ENCODE measurements at regions not wholly inside any gene's neighbourhood (a gene's known extent, or its start where the extent isn't known, plus 50 kb on each side); places are given as distances from the start of the nearest gene placed in this dataset.

DNA sequence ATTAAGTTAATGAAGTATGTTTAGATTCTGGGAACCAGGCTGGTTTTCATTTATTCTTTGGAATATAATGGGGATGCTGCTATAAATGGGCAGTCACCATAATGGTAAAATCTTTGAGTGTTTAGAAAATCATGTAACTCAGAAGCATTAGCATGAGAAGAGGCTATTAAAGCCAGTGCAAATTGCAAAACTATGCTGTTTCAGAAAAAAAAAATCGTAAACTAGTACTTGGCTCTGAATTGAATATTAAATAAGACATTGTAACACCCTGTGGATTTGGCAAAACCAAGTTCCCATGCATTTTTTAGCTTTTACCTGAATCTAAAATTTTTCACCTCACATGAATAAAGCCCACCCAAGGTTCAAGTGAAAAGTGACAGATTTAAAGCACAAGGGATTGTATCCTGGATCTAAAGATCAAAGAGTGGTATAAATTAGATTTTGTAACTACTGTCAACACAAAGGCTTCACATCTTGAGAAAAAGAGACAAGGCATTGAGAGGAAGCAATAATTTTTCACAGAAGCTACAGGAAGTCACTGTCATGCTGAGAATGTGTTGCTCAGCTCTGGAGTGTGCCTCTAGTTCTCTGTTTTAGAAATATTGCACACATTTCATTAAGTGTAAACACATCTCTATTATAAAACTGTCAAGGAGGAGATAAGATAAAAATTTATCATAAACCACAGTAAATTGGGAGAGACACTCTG lies 142.2 kb downstream of the ABCA8 start:
- no peak for DNase-seq (ENCODE audit: low read depth)

DNA sequence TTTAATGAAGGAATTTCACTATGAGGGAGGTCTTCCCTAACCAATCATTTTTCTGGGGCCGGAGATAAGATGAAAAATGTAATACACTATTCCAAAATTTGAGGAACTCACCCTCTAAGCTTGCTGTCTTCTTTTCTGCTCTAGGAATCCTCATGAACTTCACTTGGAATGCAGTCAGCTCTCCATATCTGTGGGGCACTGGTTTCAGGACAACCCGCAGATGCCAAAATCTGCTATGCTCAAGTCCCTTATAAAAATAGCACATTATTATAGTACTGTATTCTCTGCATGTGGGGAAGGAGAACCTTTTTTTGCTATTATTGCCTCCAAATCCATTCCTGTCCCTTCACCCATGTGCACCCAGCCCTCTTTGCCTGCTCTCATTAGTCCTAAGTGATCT lies 146.0 kb downstream of the ABCA8 start:
- no peak for DNase-seq (ENCODE audit: low read depth)

DNA sequence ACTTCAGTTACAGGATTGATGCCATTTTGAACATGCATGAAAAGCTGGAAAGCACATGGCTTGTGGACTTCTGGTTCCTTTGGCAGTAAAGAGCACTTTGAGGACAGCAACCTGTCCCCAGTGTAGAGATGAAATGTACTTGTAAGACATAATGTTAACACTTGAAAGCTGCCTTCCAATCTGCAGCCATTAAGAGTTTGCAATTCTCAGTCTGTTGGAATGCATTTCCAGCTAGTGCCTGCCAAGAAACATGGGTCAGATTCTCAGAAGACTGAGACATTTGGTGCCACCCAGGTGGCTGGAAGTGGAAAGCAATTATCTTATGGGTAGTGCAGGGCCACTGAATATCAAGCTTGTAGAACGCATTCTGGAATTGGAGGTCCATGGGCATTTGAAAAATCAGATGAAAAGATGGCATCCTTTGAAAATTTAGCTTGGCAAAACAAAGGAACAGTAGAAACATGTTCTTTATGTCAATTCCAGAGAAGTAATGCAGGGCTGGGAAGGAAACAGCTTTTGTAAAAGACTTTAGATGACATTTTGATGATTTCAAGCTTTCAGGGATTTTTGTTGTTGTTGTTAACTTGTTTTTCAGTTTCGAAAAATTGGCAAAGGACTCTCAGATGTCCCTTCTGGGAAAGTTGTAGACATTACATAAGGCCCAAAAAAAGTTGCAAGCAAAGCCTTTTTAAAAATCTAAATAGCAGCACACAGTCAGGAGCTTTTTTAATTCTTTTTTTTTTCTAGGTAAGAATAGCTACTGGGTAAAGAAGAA lies 147.0 kb downstream of the ABCA8 start:
- DNase-seq (ENCODE audit: low read depth), result no peak

DNA sequence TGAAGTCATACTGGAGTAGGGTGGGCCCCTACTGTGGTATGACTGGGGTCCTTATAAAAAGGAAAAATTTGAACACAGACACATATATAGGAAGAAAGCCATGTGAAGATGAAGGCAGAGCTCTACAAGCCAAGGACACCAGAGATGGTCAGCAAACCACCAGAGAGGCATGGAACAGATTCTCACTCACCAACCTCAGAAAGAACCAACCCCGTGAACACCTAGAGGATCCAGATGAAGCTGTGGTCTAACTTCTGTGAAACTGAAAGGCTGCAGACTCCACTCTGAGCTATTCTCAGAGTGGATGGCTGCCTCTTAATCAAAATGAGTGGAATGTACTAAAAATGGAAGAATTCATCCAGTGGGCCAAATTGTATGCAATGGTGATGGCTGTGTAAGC lies 149.6 kb downstream of the ABCA8 start:
- no peak for DNase-seq (ENCODE audit: low read depth)

DNA sequence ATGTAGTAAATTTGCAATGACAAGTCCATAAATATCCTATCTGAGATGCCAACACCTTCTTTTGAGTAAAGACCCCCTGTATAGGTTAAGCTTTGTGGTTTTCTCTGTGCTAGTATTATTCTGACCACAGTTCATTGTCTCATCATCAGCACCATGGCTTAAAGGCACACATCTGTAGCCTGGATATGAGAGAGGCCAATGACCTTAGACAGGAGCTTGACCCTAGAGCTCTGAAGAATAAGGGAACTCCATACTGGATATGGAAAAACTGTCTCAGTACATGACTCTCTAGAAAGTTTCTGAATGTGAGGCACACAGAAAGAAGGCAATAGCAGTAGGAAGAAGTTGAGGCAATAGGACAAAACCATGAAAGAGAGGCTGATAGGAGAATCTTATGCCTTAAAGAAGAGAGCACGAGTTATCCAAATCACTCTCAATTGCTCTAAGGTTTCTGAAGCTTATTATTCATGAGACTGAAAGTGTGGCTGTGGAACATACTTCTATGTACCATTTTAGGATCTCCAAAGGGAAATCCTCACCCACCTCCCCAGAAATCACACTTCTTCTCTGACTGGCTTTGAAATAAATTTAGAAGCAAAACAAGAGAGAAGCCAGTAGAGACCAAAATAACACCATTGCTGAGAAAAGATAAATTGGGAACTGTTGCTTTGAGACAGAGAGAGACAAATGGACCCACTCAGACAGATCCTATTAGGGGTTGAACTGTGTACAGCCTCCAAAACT lies 150.2 kb downstream of the ABCA8 start:
- DNase-seq (ENCODE audit: low read depth), result no peak

DNA sequence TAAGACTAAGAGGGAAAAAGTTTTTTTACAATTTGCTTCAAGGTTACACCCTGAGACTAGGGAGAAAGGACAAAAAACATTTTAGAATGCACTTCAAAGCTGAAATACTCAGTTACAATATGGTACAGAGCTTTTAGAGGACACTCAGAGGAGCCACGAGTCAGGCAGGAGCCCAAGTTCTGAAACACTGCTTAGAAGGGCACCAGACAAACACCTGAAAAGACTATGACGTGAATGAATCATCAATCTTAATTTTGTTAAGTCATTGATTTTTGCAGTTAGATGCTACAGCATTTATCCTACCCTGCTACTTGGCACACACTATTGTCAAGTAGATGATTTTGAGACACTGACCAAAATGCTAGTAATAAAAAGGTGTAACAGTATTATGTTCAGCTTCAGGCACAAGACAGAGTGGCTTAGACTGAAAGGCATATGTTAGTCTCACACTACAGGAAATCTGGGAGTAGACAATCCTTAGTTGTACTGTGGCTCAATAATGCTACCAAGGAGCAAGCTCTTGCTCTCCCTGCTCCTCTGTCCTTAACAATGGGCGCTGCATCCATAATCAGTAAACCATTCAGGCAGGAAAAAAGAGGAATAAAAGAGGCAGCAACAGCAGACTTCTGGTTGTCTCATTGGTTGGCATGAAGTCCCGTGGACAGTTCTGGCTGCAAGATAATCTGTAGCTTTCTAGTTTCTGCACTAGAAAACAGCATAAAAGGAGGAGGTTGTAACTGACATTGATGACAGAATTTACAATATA lies 151.8 kb downstream of the ABCA8 start:
- no peak for DNase-seq (ENCODE audit: low read depth)

DNA sequence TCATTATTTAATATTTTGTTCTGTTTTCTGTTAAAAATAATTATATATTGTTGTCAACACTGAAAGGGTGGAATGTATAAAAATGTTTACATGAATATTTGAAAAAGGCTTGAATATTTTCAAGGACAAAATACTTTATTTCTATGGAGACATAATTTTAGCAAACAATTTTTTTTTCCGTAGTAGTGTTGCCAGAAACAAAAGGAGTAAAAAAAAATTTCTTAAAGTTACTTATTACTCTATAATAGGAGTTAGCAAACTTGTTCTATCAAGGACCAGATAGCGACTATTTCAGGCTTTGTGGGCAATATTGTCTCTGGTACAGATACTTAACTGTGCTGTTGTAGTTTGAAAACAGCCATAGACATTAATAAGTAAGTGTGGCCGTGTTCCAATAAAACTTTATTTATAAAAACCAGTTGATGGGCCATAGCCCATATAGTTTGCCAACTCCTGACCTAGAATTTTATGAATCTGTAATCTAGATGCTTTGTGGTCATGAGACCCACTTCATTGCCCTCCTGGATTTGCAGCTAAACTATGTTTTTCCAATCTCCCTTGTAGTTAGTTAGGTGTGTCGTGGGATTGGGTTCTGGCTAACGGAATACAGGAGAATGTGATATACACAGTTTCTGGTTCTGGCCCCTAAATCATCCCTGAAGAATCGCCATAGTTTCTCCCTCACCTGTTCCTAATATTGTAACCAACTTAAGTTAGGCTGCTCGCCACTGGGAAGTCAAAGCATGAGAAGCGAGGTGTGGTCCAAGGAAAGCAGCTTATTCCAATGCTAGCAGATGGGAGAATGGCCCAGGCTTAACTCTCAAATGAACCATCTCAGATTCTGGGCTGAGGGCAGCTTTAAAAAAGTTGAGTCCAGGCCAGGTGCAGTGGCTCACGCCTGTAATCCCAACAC lies 153.6 kb downstream of the ABCA8 start:
- DNase-seq (ENCODE audit: low read depth), result no peak

DNA sequence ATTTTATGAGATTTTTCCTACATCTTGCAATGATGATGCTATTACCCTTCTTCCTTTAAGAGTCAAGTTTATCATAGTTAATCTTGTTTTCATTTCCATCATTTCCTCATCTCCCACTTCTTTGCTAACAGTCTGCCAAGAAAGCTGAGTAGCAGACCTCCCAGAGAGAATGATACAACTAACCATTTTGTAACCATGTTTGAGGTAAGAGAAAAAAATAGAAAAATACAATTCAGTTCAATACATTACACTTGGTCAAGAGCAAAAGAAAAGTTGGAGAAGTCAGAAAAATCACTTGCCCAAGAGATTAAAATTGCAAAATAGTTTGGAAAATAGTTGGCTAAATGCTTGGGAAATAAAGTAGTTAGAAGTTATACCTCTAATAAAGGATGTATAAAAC lies 154.4 kb downstream of the ABCA8 start:
- no peak for DNase-seq (ENCODE audit: low read depth)

DNA sequence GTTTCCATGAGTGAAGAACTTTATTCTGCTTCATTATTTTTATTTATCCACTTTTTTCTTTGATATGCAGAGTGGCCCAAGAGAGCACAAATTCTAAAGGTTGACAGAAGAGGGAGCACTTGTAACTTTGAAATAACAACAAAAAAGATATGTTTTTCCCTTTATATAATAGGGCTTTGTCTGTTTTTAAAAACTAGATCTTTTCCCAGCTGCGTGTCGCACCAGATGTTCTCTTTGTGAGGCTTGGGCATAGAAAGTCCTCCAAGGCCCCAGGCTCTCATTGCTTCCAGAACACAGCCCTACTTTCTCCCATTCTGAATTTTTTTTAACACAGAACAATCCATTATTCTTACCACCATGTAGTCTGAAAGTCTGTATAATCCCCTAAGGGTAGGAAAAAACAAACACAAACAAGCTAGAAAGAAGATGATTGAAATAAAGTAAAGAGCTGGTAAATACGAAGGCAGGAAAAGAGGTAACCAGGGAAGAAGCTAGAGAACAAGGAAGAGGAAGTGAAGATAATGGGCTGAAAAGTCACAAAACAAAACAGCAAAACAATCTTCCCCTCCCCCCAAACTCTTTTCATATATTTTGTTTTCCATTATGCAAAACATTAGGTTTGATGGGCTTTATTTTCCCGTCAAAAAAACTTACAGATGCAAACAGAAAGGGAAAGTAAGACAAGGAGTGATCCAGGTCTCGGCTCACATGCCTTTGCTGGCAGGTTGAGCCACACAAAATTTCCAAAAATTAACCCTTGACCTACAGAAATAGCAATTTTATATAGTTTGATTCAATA lies 160.4 kb downstream of the ABCA8 start:
- no peak for DNase-seq (ENCODE audit: low read depth)

DNA sequence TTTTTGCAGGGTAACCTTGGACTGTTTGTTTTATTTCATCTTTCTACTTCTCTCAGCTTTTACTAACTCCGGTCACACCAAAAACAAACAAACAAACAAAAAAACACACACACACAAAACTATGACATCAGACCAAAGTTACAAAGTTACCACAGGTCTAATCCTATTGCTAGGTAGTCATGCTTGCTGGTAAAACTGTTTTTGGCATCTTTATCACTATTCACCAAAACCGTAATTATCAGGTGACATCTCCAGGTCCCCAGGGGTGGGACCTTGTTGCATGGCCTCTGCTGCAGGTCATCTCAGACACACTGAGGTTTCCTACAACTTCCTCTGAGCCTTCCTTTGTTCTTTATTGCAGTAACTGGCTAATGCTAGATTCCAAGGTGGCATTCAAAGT lies 162.3 kb downstream of the ABCA8 start:
- DNase-seq (ENCODE audit: low read depth), result no peak

DNA sequence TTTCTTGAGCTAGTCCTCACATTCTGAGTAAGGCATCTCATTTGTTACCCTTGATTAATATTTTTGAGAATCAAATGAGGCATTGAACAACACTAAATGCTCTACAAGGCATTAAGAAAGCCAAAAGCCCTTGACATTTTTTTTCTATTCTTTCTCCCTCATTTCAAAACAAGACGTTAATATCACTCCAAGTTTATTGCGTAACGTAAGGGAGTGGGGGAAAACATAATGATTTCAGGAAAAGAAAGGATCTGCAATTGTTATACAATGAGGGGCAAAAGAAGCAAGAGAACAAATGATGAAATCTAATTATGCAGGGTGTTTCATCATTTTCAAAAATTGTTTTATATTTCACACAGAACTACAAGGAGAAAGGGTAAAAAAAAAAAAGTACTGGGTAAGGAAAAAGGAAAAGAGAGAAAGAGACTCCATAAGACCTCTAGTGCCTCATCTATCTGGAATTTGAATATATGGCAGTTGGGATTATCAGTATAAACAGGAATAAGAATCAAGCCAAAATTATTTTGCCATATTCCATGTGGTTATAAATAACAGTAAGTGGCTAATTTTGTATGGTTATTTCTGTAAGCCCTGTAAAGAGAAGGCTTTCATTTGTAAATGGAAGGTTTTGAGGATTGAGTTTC lies 163.0 kb downstream of the ABCA8 start:
- no peak for DNase-seq (ENCODE audit: low read depth)

DNA sequence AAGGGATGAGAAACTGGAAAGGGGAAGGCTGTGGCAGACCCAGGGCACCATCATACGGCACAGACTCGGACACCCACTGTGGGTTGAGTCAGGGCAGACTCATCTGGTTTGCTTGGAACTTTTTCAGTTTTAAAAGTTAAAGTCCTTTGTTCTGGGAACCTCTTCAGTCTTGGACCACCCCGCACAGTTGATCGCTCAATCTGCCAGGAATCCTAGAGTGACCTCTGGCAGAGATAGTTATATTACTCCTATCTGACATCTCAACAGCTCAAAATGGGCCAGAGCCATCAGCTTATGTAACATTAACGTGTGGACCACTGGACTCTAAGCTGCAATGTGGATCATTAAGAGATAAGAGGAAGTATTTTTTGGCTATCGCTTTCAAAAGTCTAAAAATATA lies 164.3 kb downstream of the ABCA8 start:
- no peak for DNase-seq (ENCODE audit: low read depth)

DNA sequence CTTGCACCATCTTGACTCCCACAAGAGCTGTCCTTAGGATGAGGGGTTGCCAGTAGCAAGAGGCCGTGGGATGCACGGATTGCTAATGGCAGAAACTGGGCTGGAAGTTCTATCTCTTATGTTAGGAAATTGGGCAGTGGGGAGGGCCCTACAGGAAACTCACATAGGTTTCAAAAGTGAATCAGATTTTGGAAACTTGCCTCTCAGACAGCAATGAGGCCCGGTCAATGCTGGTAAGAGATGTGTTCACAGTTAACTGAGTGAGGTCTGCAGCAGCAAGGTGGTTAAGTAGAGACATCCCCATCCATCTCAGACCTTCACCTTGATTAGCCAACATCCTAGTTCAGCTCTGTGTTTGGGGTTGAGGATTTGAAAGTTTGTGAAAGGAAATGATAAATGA lies 164.7 kb downstream of the ABCA8 start:
- no peak for DNase-seq (ENCODE audit: low read depth)

DNA sequence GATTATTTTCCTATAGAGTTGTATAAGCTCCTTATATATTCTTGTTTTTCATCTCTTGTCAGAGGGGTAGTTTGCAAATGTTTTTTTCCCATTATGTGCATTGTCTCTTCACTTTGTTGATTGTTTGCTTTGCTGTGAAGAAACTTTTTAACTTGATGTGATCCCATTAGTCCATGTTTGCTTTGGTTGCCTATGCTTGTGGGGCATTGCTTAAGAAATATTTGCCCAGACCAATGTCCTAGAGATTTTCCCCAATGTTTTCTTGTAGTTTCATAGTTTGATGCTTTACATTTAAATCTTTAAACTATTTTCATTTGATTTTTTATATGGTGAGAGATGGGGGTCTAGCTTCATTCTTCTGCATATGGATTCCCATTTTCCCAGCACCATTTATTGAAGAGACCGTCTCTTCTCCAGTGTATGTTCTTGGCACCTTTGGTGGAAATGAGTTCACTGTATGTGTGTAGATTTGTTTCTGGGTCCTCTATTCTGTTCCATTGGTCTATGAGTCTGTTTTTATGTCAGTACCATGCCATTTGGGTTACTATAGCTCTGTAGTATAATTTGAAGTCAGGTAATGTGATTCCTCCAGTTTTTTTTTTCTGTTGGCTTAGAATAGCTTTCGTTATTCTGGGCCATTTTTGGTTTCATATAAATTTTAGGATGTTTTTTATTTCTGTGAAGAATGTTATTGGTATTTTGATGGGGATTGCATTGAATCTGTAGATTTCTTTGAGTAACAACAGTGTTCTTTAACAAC lies 165.8 kb downstream of the ABCA8 start:
- DNase-seq (ENCODE audit: low read depth), result no peak

DNA sequence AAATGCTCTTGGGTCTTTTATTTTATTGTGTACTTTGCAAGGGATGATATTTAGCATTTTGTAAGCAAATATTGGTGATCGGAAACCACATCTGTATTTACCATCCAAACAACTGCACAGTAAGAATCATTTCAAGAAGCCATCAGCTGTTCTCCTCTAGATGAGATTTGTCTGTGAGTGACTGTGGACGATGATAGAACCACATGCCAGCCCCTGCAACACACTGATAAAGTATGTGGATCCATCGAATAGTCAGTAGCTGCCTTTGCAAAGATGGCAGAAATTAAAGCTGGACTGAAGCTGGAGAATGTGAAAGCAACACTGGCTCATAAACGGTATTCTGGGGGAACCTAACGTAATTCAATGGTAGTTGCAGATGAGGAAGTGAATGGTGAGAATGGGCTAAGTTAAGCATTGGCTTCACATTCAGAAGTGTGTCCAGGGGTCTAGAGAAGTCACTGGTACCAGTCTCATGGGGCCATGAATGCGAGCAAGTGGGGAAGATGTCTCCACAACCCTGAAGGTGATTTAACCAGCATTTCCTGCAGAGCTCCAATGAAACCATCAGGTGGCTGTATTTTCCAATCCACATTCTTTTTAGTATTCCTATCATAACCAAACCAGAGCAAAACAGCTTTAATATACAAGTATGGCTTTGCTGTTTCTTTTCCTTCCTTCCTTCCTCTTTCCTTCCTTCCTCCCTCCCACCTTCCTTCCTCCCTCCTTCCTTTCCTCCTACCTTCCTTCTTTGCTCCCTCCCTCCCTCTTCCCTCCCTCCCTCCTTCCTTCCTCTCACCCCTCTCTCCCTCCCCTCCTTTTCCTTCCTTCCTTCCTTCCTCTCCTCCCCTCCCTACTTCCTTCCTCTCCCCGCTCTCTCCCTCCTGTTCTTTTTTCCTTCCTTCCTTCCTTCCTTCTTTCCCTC lies 169.4 kb downstream of the ABCA8 start:
- DNase-seq (ENCODE audit: low read depth), result no peak

DNA sequence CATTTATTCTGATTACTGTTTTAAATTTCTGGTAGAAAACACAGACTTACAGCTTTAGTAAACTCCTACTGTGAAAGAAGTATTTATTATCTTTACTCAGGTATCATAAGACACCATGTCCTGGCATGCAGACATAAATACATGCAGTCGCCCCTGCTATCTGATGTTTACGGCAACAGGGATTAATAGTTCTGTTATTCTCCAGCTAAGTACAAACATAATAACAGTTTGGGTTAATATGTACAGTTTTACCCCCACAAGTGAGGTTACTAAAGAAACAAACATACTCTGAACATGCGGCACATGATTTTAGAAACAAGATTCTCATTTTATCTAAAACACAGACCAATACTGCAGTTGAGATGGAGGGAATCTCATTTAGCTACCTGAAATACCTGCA lies 170.8 kb downstream of the ABCA8 start:
- DNase-seq (ENCODE audit: low read depth), result no peak

DNA sequence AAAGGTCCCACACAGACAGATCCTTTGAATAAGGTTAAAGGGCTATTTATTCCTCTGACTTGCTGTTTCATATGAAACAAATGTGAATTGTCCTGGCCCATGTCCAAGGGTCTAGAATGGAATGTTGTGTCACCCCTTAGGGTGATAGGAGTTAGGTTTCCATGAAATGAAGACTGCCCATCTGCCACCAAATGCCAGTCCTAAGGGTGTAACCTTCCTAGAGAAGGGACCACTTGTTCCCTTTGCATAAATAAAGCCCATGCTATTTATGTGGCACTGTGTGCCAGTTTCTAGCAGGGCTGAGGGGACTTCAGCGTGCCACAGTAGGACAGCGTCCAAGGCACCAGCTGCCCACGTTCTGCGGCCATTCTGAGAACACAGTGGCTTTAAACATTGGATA lies 171.3 kb downstream of the ABCA8 start:
- DNase-seq (ENCODE audit: low read depth), result no peak

DNA sequence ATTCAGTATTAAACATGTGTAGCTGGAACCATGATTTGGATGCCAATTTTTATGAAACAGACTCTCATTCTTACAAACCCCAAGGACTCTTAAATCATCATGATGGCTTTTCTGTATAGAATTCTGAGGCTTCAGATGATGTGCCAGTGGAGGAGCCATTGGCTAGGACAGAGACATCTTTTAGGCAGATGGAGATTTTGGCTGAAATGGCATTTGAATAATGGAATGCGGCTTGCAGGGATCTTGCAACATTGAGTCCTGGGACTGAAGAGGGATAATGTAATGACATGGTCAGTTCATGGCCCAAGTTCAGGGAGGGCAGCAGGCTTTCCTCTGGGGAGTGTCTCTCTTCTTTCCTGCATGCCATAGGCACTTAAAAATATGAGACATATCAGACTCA lies 172.4 kb downstream of the ABCA8 start:
- DNase-seq (ENCODE audit: low read depth), result no peak
